ENCODE measurements at regions not wholly inside any gene's neighbourhood (a gene's known extent, or its start where the extent isn't known, plus 50 kb on each side); places are given as distances from the start of the nearest gene placed in this dataset.

DNA sequence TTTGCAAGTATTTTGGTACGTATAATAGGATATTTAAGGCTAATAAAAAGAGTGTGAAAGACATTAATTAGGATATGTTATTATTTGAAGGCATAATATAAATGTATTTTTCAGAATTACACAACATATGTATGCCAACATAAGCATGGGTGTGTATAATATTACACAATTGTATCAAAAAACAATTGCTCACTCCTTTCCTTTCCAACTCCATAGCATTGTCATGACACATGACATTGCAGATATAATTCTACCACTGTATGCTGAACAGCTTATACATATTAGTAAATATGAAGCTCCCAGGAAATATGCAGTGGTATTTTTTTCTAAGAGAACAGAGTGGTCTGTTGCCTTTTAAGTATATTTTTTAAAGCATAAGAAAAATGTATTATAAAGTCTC, 593.1 kb downstream of the TMX3 start:
- TF ChIP-seq, protein P1, sequence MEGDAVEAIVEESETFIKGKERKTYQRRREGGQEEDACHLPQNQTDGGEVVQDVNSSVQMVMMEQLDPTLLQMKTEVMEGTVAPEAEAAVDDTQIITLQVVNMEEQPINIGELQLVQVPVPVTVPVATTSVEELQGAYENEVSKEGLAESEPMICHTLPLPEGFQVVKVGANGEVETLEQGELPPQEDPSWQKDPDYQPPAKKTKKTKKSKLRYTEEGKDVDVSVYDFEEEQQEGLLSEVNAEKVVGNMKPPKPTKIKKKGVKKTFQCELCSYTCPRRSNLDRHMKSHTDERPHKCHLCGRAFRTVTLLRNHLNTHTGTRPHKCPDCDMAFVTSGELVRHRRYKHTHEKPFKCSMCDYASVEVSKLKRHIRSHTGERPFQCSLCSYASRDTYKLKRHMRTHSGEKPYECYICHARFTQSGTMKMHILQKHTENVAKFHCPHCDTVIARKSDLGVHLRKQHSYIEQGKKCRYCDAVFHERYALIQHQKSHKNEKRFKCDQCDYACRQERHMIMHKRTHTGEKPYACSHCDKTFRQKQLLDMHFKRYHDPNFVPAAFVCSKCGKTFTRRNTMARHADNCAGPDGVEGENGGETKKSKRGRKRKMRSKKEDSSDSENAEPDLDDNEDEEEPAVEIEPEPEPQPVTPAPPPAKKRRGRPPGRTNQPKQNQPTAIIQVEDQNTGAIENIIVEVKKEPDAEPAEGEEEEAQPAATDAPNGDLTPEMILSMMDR (IDR thresholded peaks at IDR 0.05) = no peak
- TF ChIP-seq POLR2A (IDR thresholded peaks at IDR 0.05) = no peak

Data from Peyer's patch (tissue), 4 donors.